AG10803 (cell line): ENCODE measurements at regions not wholly inside any gene's neighbourhood (a gene's known extent, or its start where the extent isn't known, plus 50 kb on each side); places are given as distances from the start of the nearest gene placed in this dataset.
A peak's percentile ranks its signal among the peaks of the same experiment; 100 is the strongest.

ENCODE experiments used
- DNase-seq: peaks from one replicate; pipeline ENCODE4 v3.0.0; 2010; ENCODE audit warnings: low read depth
- H3K4me3 ChIP-seq: 2 replicates; pipeline ENCODE4 v1.5.1; 2011; ENCODE audit warnings: mild to moderate bottlenecking, low read length, control low read depth
- TF ChIP-seq, protein P1 (sequence below): conservative IDR thresholded peaks from 2 replicates; pipeline ENCODE4 v1.5.1; 2011; ENCODE audit warnings: mild to moderate bottlenecking, low read length, control low read depth, inconsistent platforms

GRCh38 chrX:13903405-13903804 is 86.5 kb upstream of the GPM6B start:
- no peak for DNase-seq
- TF ChIP-seq, protein P1, sequence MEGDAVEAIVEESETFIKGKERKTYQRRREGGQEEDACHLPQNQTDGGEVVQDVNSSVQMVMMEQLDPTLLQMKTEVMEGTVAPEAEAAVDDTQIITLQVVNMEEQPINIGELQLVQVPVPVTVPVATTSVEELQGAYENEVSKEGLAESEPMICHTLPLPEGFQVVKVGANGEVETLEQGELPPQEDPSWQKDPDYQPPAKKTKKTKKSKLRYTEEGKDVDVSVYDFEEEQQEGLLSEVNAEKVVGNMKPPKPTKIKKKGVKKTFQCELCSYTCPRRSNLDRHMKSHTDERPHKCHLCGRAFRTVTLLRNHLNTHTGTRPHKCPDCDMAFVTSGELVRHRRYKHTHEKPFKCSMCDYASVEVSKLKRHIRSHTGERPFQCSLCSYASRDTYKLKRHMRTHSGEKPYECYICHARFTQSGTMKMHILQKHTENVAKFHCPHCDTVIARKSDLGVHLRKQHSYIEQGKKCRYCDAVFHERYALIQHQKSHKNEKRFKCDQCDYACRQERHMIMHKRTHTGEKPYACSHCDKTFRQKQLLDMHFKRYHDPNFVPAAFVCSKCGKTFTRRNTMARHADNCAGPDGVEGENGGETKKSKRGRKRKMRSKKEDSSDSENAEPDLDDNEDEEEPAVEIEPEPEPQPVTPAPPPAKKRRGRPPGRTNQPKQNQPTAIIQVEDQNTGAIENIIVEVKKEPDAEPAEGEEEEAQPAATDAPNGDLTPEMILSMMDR: no peak

GRCh38 chrX:13902406-13902805 is 85.5 kb upstream of the GPM6B start:
- H3K4me3 ChIP-seq: no peak overlapping the region
- DNase-seq: no peak
- TF ChIP-seq, protein P1: no peak

More at GRCh38 chrX:13903405-13903804, 86.5 kb upstream of the GPM6B start:
- no peak overlapping the region for H3K4me3 ChIP-seq

- TF ChIP-seq, protein P1: no peak
- peak; percentile 5 for DNase-seq
- H3K4me3 ChIP-seq: no peak overlapping the region
Measured at GRCh38 chrX:13901354-13901753, 84.5 kb upstream of the GPM6B start.

GRCh38 chrX:13900351-13900750 is 83.5 kb upstream of the GPM6B start:
- no peak overlapping the region for H3K4me3 ChIP-seq
- DNase-seq: no peak
- TF ChIP-seq, protein P1: no peak

DNA sequence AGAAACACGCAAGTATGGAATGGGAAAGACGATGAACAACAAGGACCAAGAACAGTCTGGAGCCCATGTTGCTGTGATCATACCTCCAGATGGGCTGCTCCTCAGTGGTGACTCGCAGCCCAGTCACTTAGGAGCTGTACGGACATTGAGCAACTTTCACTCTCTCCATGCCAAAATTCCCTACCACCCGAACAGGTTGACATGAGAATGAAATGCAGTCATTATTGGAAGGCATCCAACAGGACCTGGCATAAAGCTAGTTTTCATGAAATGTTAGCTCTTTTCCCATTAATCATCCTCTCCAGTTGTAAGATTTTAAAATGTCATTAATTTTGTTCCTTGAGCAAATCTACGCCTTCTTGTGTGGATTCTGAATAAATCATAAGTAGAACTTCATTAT is 82.7 kb upstream of the GPM6B start:
- H3K4me3 ChIP-seq: no peak overlapping the region
- TF ChIP-seq, protein P1: no peak
- DNase-seq: peak; percentile 88

GRCh38 chrX:13898603-13899002 is 81.7 kb upstream of the GPM6B start:
- H3K4me3 ChIP-seq: no peak overlapping the region
- TF ChIP-seq, protein P1: no peak
- no peak for DNase-seq

DNA sequence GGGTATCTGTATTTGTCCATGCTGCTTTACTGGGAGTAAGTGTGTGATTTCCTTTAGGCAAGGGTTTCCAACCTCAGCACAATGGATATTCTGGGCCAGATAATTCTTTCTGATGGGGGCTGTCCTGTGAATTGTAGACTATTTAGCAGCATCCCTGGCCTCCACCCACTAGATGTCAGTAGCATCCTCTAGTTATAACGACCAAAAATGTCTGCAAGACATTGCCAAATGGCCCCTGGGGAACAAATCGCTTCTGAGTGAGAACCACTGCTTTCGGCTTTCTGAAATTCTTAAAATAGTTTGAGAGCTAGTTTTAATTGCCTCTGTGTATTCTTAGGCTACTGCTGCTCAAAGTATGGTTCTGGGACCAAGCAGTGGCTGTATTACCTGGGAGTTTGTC is 81.2 kb upstream of the GPM6B start:
- no peak overlapping the region for H3K4me3 ChIP-seq
- DNase-seq: peak; percentile 48
- TF ChIP-seq, protein P1: peak; percentile 28
